ENCODE measurements at regions not wholly inside any gene's neighbourhood (a gene's known extent, or its start where the extent isn't known, plus 50 kb on each side); places are given as distances from the start of the nearest gene placed in this dataset.

DNA sequence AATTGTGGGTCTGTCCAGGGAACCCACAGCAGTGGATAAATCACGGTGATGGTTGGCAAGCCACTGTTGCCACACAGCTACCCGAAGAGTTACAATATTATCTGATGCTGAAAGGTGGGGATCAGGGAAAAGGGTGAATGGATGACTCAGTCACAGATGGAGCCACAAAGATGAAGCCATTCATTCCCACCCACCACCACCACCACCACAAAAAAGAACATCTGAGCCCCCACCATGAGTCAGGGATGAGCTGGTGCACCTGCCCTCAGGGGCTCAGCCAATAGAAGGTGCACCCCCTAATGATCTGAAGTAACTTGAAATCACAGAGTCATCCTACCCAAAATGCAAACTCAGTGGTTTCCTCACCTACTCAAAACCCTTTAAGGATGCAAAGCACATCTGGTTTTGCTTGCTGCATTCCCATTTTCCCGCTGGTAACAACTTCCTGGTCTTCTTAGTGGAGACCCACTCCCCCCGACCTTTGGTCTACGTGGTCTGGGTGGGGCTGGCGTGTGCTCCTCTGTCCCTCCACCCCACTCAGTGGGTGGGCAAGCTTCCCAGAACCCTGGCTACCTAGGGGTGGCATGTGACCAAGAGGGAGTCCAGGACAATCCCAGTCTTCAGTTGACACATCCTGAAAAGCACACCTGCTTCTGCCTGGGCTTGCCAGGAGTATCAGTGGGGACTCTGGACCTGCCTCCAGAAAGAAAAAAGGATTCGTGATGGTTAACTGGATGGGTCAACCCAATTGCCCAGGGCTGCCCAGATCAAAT, 125.5 kb downstream of the ANKRD60 start:
- Histone ChIP-seq H3K27ac (ENCODE audit: low read length) (no peak overlapping the region), H3K36me3 (ENCODE audit: insufficient read depth, low read length) (no peaks in the 10 kb centered on the region), H3K4me1 (ENCODE audit: low read length) (no peaks in the 10 kb centered on the region; the same call in 1 of the 2 replicates), H3K9me3 (ENCODE audit: low read length) (no peaks in the 10 kb centered on the region), H4K20me1 (ENCODE audit: insufficient read depth, low read depth, low read length) (no peaks in the 10 kb centered on the region), H3K79me2 (ENCODE audit: low read length) (no peaks in the 10 kb centered on the region), H3K4me2 (ENCODE audit: low read depth, low read length, poor library complexity, severe bottlenecking) (no peak overlapping the region), H3K9me2 (replicated peaks; ENCODE audit: insufficient read depth, low read length) (no peaks in the 10 kb centered on the region), H3K9ac (ENCODE audit: low read length) (no peak overlapping the region), H3K4me3 (ENCODE audit: low read length) (no peak overlapping the region), H3K27me3 (ENCODE audit: low read length) (no peaks in the 10 kb centered on the region; the same call in 1 of the 2 replicates), H2AFZ (ENCODE audit: low read length) (no peak overlapping the region)
- no peak for DNase-seq

DNA sequence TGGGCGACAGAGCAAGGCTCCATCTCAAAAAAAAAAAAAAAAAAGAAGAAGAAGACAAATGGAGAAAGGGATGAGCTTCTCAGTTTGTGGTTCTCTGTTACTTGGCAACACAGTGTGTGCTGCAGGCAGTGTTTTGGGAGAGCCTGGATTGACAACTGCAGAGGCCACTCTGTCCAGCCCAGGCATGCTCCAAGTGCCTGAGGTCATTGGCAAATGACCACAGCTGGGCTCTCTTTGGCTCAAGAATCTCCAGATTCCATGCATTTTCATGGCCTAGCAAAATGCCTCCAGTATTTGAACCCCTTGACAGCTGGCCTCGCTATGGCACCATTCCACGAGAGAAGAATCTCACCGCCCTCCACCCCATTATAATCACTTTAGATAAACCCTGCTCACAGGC, 126.2 kb downstream of the ANKRD60 start:
- no peaks in the 10 kb centered on the region for H3K36me3 ChIP-seq (ENCODE audit: insufficient read depth, low read length)
- no peak overlapping the region for H2AFZ ChIP-seq (ENCODE audit: low read length)
- no peak for DNase-seq
- no peaks in the 10 kb centered on the region for H4K20me1 ChIP-seq (ENCODE audit: insufficient read depth, low read depth, low read length)
- no peaks in the 10 kb centered on the region; the same call in 1 of the 2 replicates for H3K4me1 ChIP-seq (ENCODE audit: low read length)
- H3K79me2 ChIP-seq (ENCODE audit: low read length) = no peaks in the 10 kb centered on the region
- H3K4me2 ChIP-seq (ENCODE audit: low read depth, low read length, poor library complexity, severe bottlenecking) = no peak overlapping the region
- no peak overlapping the region for H3K27ac ChIP-seq (ENCODE audit: low read length)
- no peak overlapping the region for H3K4me3 ChIP-seq (ENCODE audit: low read length)
- no peaks in the 10 kb centered on the region for H3K9me2 ChIP-seq (replicated peaks; ENCODE audit: insufficient read depth, low read length)
- no peaks in the 10 kb centered on the region for H3K9me3 ChIP-seq (ENCODE audit: low read length)
- H3K27me3 ChIP-seq (ENCODE audit: low read length) = no peaks in the 10 kb centered on the region; the same call in 1 of the 2 replicates
- H3K9ac ChIP-seq (ENCODE audit: low read length) = no peak overlapping the region

GRCh38 chr20:58100731-58101356, 127.6 kb downstream of the ANKRD60 start:
- Histone ChIP-seq H3K36me3 (ENCODE audit: insufficient read depth, low read length) (no peaks in the 10 kb centered on the region), H3K79me2 (ENCODE audit: low read length) (no peaks in the 10 kb centered on the region), H3K27me3 (ENCODE audit: low read length) (no peaks in the 10 kb centered on the region; the same call in 1 of the 2 replicates), H3K4me3 (ENCODE audit: low read length) (no peak overlapping the region), H3K9me3 (ENCODE audit: low read length) (no peaks in the 10 kb centered on the region), H3K9ac (ENCODE audit: low read length) (no peak overlapping the region), H4K20me1 (ENCODE audit: insufficient read depth, low read depth, low read length) (no peaks in the 10 kb centered on the region), H3K27ac (ENCODE audit: low read length) (no peak overlapping the region), H2AFZ (ENCODE audit: low read length) (no peak overlapping the region), H3K4me1 (ENCODE audit: low read length) (no peaks in the 10 kb centered on the region; the same call in 1 of the 2 replicates), H3K9me2 (replicated peaks; ENCODE audit: insufficient read depth, low read length) (no peaks in the 10 kb centered on the region), H3K4me2 (ENCODE audit: low read depth, low read length, poor library complexity, severe bottlenecking) (no peak overlapping the region)
- no peak for DNase-seq

DNA sequence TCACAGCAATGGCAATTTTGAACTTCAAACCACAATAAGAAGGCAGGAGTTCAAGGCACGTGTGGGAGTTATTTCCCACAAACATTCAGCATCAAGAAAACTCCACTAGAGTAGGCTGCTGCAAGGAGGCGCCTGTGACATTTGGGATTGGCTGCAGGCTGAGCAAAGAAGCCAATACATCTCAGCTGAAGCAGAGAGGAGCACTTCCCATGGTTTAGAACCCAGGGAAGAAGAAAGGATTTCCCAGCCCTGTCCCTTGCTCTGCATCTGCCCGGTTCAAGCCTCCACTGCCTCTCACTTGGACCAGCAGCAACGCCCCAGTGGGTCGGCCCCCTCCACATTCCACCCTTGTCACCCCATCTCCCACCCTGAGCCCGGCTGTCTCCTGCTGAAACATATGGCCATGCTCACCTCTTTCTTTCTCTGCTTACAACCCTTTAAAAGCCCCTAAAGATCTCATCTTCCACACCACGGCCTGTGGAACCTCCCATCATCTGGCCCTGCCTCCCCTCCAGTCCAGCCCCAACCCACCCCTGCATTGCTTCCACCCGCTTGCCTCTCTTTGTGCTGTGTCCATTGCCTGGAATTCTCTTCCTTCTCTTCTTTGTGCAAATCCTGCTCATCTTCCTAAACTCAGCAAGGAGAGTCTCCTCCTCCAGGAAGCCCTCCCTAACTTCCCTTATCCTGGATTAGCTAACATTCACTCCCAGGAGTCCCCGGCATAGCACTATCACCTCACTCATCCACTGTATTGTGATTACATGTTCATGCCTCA, 128.3 kb downstream of the ANKRD60 start:
- Histone ChIP-seq H3K79me2 (ENCODE audit: low read length) (no peaks in the 10 kb centered on the region), H3K36me3 (ENCODE audit: insufficient read depth, low read length) (no peaks in the 10 kb centered on the region), H3K4me1 (ENCODE audit: low read length) (no peaks in the 10 kb centered on the region; the same call in 1 of the 2 replicates), H3K27me3 (ENCODE audit: low read length) (no peaks in the 10 kb centered on the region; the same call in 1 of the 2 replicates), H3K4me2 (ENCODE audit: low read depth, low read length, poor library complexity, severe bottlenecking) (no peak overlapping the region), H3K4me3 (ENCODE audit: low read length) (no peak overlapping the region), H3K9me3 (ENCODE audit: low read length) (no peaks in the 10 kb centered on the region), H3K9me2 (replicated peaks; ENCODE audit: insufficient read depth, low read length) (no peaks in the 10 kb centered on the region), H3K9ac (ENCODE audit: low read length) (no peak overlapping the region), H3K27ac (ENCODE audit: low read length) (no peak overlapping the region), H4K20me1 (ENCODE audit: insufficient read depth, low read depth, low read length) (no peaks in the 10 kb centered on the region), H2AFZ (ENCODE audit: low read length) (no peak overlapping the region)
- DNase-seq = no peak

- Histone ChIP-seq H3K79me2 (ENCODE audit: low read length) (no peaks in the 10 kb centered on the region), H4K20me1 (ENCODE audit: insufficient read depth, low read depth, low read length) (no peaks in the 10 kb centered on the region), H3K4me1 (ENCODE audit: low read length) (no peaks in the 10 kb centered on the region; the same call in 1 of the 2 replicates), H3K27ac (ENCODE audit: low read length) (no peak overlapping the region), H3K27me3 (ENCODE audit: low read length) (no peaks in the 10 kb centered on the region; the same call in 1 of the 2 replicates), H3K36me3 (ENCODE audit: insufficient read depth, low read length) (no peaks in the 10 kb centered on the region), H2AFZ (ENCODE audit: low read length) (no peak overlapping the region), H3K9me2 (replicated peaks; ENCODE audit: insufficient read depth, low read length) (no peaks in the 10 kb centered on the region), H3K9me3 (ENCODE audit: low read length) (no peaks in the 10 kb centered on the region), H3K4me3 (ENCODE audit: low read length) (no peak overlapping the region), H3K9ac (ENCODE audit: low read length) (no peak overlapping the region), H3K4me2 (ENCODE audit: low read depth, low read length, poor library complexity, severe bottlenecking) (no peak overlapping the region)
- no peak for DNase-seq
Observed at GRCh38 chr20:58099291-58099935, 129.0 kb downstream of the ANKRD60 start.

DNA sequence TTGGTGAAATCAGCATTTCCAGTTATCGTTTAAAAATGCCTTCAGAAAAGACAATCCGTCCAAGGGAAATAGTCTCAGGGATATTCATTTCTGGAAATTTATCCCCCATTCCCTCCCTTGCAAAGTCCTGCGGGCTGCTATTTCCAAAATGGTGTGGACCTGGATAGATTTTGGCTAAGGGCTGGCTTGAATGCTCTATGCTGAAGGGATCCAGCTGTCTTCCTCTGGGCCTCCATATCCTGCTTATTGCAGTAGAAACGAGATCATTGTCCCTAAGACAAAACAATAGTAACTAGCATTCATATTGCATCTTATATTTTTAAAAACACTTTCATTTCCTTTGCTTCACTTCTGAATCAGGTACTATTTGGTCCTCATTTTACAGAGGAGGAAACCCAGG, 129.9 kb downstream of the ANKRD60 start:
- Histone ChIP-seq H3K9me2 (replicated peaks; ENCODE audit: insufficient read depth, low read length) (no peaks in the 10 kb centered on the region), H2AFZ (ENCODE audit: low read length) (no peak overlapping the region), H3K27me3 (ENCODE audit: low read length) (no peaks in the 10 kb centered on the region; the same call in 1 of the 2 replicates), H3K9ac (ENCODE audit: low read length) (no peak overlapping the region), H3K4me3 (ENCODE audit: low read length) (no peak overlapping the region), H3K27ac (ENCODE audit: low read length) (no peak overlapping the region), H3K79me2 (ENCODE audit: low read length) (no peaks in the 10 kb centered on the region), H3K36me3 (ENCODE audit: insufficient read depth, low read length) (no peaks in the 10 kb centered on the region), H3K4me2 (ENCODE audit: low read depth, low read length, poor library complexity, severe bottlenecking) (no peak overlapping the region), H3K9me3 (ENCODE audit: low read length) (no peaks in the 10 kb centered on the region), H4K20me1 (ENCODE audit: insufficient read depth, low read depth, low read length) (no peaks in the 10 kb centered on the region), H3K4me1 (ENCODE audit: low read length) (no peaks in the 10 kb centered on the region; the same call in 1 of the 2 replicates)
- DNase-seq = no peak

GRCh38 chr20:58097943-58098342, 130.5 kb downstream of the ANKRD60 start:
- no peak overlapping the region for H2AFZ ChIP-seq (ENCODE audit: low read length)
- no peaks in the 10 kb centered on the region for H3K9me2 ChIP-seq (replicated peaks; ENCODE audit: insufficient read depth, low read length)
- no peaks in the 10 kb centered on the region for H3K79me2 ChIP-seq (ENCODE audit: low read length)
- no peaks in the 10 kb centered on the region for H4K20me1 ChIP-seq (ENCODE audit: insufficient read depth, low read depth, low read length)
- no peaks in the 10 kb centered on the region for H3K9me3 ChIP-seq (ENCODE audit: low read length)
- H3K9ac ChIP-seq (ENCODE audit: low read length) = no peak overlapping the region
- DNase-seq = no peak
- H3K27ac ChIP-seq (ENCODE audit: low read length) = no peak overlapping the region
- H3K4me1 ChIP-seq (ENCODE audit: low read length) = no peaks in the 10 kb centered on the region; the same call in 1 of the 2 replicates
- H3K4me2 ChIP-seq (ENCODE audit: low read depth, low read length, poor library complexity, severe bottlenecking) = no peak overlapping the region
- H3K36me3 ChIP-seq (ENCODE audit: insufficient read depth, low read length) = no peaks in the 10 kb centered on the region
- H3K4me3 ChIP-seq (ENCODE audit: low read length) = no peak overlapping the region
- no peaks in the 10 kb centered on the region; the same call in 1 of the 2 replicates for H3K27me3 ChIP-seq (ENCODE audit: low read length)

All from Karpas-422 (cell line).